Activated T-helper 1 cell treated with anti-CD3 and anti-CD28 coated beads, Interleukin-2, amount 50 U/mL, for 16 hours (primary cell): ENCODE measurements at regions not wholly inside any gene's neighbourhood (a gene's known extent, or its start where the extent isn't known, plus 50 kb on each side); places are given as distances from the start of the nearest gene placed in this dataset.

Experiments
- DNase-seq, 2 donors: peaks; one replicate each; pipeline ENCODE4 v3.0.0-alpha.2; 2020; ENCODE audit warnings: low read depth in 1 of 2, low spot score in 1 of 2

- no peak for DNase-seq
These were observed 358.9 kb downstream of the CTTN start for GRCh38 chr11:70757241-70757640.

GRCh38 chr11:70758206-70758605 lies 359.9 kb downstream of the CTTN start:
- no peak for DNase-seq

DNA sequence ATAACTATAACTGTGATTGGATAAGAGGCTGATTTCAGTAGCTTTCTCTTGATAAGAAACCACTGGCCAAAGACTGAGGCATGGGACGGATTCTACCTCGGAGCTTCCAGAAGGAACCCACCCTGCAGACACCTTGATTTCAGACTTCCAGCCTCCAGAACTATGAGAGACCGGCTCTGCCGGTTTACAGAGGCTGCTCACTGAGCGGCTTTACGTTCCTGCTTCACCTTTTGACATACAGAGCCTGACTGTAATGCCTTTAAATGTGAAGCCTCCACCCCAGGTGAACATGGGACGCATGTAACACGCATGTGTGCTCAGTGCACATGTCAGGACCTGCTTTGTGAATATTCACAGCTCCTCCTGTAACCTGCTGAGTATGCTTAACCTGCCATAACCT lies 361.5 kb downstream of the CTTN start:
- no peak for DNase-seq

GRCh38 chr11:70760416-70761020 lies 362.2 kb downstream of the CTTN start:
- no peak for DNase-seq

GRCh38 chr11:70761094-70761907 lies 363.0 kb downstream of the CTTN start:
- DNase-seq, result no peak

GRCh38 chr11:70761908-70762337 lies 363.6 kb downstream of the CTTN start:
- no peak for DNase-seq

DNA sequence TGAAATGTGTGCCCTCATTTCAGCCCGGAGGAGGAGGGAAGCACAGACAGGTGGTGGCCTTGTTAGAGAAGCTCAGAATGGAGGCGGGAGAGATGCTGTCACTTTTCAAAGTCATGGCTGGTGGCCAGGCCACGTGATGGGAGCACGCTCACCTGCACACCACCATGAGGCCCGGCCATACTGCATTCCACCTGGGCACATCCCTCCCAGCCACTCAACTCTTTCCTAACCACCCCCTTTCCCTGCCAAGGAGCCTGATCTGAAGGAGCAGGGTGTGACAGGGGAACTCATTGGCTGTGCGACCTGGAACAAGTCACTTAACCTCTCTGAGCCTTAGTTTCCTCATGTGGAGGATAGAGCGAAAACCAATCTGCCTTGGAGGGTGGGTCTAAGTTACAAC lies 364.5 kb downstream of the CTTN start:
- DNase-seq, result no peak

- no peak for DNase-seq
These were observed 365.3 kb downstream of the CTTN start for GRCh38 chr11:70763606-70764005.

GRCh38 chr11:70764356-70764905 lies 366.1 kb downstream of the CTTN start:
- no peak for DNase-seq

DNA sequence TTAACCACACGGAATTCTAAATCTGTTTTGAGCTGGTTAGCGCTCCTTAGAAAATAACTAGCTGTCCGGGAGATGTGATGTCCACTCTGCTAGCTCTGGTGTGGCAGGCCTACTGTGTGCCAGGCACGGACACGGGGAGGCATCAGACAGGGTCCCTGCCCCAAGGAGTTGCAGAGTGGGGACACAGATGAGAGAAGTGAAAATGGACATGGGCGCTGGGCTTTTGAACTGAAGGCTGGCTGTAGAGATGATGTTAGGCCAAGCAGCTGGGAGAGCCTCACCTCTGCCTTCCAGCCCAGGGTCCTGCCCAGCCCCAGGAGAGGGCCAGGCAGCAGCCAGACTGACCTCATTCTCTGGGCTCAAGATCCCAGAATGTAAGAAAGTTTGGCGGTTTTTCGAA lies 368.6 kb downstream of the CTTN start:
- no peak for DNase-seq

GRCh38 chr11:70768346-70769095 lies 370.2 kb downstream of the CTTN start:
- DNase-seq, result no peak

GRCh38 chr11:70769106-70769505 lies 370.8 kb downstream of the CTTN start:
- DNase-seq, result no peak

GRCh38 chr11:70769521-70769920 lies 371.2 kb downstream of the CTTN start:
- DNase-seq, result no peak

- DNase-seq, result no peak
These were observed 373.0 kb downstream of the CTTN start for GRCh38 chr11:70771099-70771885.

DNA sequence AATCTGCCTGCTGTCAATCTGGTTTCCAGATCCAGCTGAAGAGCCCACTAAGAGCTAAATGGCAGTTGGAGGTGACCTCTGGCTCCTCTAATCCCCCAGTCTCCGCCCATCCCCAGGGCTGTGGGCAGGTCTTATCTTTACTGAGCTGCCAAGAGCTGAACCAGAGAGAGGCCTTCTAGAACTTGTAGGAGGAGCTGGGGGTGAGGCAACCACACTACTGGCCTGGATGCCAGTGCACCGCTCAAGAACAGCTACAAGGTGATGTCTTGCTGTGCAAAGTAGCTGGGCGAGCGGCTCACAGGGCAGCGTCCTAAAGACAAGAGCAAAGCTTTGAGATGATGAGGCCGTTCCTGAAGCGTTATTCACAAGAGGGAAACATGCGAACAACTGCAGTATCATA lies 374.6 kb downstream of the CTTN start:
- DNase-seq, result no peak

GRCh38 chr11:70775386-70776075 lies 377.2 kb downstream of the CTTN start:
- DNase-seq, result no peak

DNA sequence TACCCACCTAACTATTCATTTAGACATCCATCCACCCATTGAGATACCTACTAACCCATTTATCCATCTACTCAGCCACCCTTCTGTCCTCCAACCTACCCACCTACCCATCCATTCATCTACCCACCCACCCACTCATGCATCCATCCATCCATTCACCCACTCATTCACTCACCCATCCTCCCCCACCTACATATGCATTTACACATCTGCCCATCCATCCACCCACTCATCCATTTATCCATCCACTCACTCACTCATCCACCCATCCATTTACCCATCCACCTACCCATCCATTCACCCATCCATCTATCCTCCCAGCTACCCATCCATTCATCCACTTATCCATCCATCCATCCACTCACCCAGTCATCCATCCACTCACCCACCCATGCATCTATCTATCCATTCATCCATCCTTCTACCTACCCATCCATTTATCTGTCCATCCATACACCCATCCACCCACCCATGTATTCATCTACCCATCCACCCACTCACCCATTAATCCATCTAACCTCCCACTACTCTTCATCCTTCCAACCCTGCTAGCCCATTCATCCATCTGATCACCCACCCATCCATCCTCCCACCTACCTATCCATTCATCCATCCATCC lies 378.7 kb downstream of the CTTN start:
- DNase-seq, result no peak

- DNase-seq, result no peak
These were observed 380.6 kb downstream of the CTTN start for GRCh38 chr11:70778883-70779282.

- DNase-seq, result no peak
These were observed 381.3 kb downstream of the CTTN start for GRCh38 chr11:70779433-70780245.
